SU-DHL-6 (cell line): ENCODE measurements at regions not wholly inside any gene's neighbourhood (a gene's known extent, or its start where the extent isn't known, plus 50 kb on each side); places are given as distances from the start of the nearest gene placed in this dataset.

Source experiments
- H2AFZ ChIP-seq: fragments of 200-600 bp; sonication (generic); 2 replicates; pipeline ENCODE4 v1.6.1; 2014; ENCODE audit warnings: low read depth, mild to moderate bottlenecking, moderate library complexity, mixed read lengths, antibody characterized with exemption, low read length; ENCODE audit not compliant: severe bottlenecking
- H3F3A ChIP-seq: fragments of 200-600 bp; shearing (Covaris generic); 2 replicates; pipeline ENCODE4 v1.6.0; 2016; ENCODE audit warnings: antibody characterized with exemption, mild to moderate bottlenecking; ENCODE audit not compliant: insufficient read depth
- H3K27ac ChIP-seq: fragments of 200-600 bp; sonication (generic); 2 replicates; pipeline ENCODE4 v1.5.1; 2016; ENCODE audit warnings: low read depth, mild to moderate bottlenecking, low read length, moderate library complexity, mixed read lengths
- H3K27me3 ChIP-seq: fragments of 200-600 bp; sonication (generic), shearing (Covaris generic); 2 replicates; pipeline ENCODE4 v1.6.0; 2014; ENCODE audit warnings: mild to moderate bottlenecking, low read length
- H3K36me3 ChIP-seq: fragments of 200-600 bp; sonication (generic); 2 replicates; pipeline ENCODE4 v1.6.1; 2014; ENCODE audit warnings: mild to moderate bottlenecking, low read length, mixed read lengths
- H3K4me2 ChIP-seq: fragments of 300-600, 200-600 bp; shearing (Covaris generic), sonication (generic); 2 replicates; pipeline ENCODE4 v1.6.0; 2014; ENCODE audit warnings: low read length, low read depth, mild to moderate bottlenecking; ENCODE audit not compliant: poor library complexity, severe bottlenecking
- H3K4me3 ChIP-seq: fragments of 200-600 bp; sonication (generic); 2 replicates; pipeline ENCODE4 v1.5.1; 2014; ENCODE audit warnings: antibody characterized with exemption, low read length, mild to moderate bottlenecking, mixed read lengths; ENCODE audit not compliant: insufficient read depth, poor library complexity, severe bottlenecking
- H3K79me2 ChIP-seq: fragments of 200-600 bp; sonication (generic); 2 replicates; pipeline ENCODE4 v1.6.1; 2014; ENCODE audit warnings: mild to moderate bottlenecking, low read length, moderate library complexity; ENCODE audit not compliant: insufficient read depth
- H3K9ac ChIP-seq: fragments of 200-600 bp; sonication (generic); 2 replicates; pipeline ENCODE4 v1.7.0; 2014; ENCODE audit warnings: mild to moderate bottlenecking, low read length
- H3K9me2 ChIP-seq: fragments of 200-600 bp; sonication (generic); replicated peaks from 2 replicates; pipeline ENCODE4 v1.6.1; 2014; ENCODE audit warnings: low read length; ENCODE audit not compliant: insufficient read depth
- H3K9me3 ChIP-seq: fragments of 200-600 bp; sonication (generic); 2 replicates; pipeline ENCODE4 v1.6.1; 2014; ENCODE audit warnings: low read length, mixed read lengths; ENCODE audit not compliant: insufficient read depth
- H4K20me1 ChIP-seq: fragments of 200-600 bp; sonication (generic); 2 replicates; pipeline ENCODE4 v1.6.1; 2014; ENCODE audit warnings: low read depth, mild to moderate bottlenecking, antibody characterized with exemption, low read length, moderate library complexity, mixed read lengths
- CTCF ChIP-seq: fragments of 200-600 bp; sonication (generic); IDR thresholded peaks from one replicate; pipeline ENCODE4 v1.5.1; 2017; ENCODE audit warnings: antibody characterized with exemption, mild to moderate bottlenecking, low read length, moderate library complexity; ENCODE audit not compliant: insufficient read depth, poor library complexity, severe bottlenecking
- EZH2phosphoT487 ChIP-seq: fragments of 200-600 bp; sonication (generic), shearing (Covaris generic); conservative IDR thresholded peaks from 2 replicates; pipeline ENCODE4 v1.6.1; 2018; ENCODE audit warnings: mild to moderate bottlenecking, antibody characterized with exemption, low read length, moderate library complexity, mixed read lengths

GRCh38 chr1:48052923-48053291 lies 55.7 kb upstream of the TRABD2B start:
- no peaks in the 10 kb centered on the region for H3F3A ChIP-seq
- no peak overlapping the region for H3K27ac ChIP-seq
- H3K9ac ChIP-seq, result no peak overlapping the region
- H3K4me3 ChIP-seq, result no peak overlapping the region
- H3K4me2 ChIP-seq, result no peak overlapping the region
- H3K9me2 ChIP-seq, result no peaks in the 10 kb centered on the region
- H3K36me3 ChIP-seq, result no peaks in the 10 kb centered on the region
- no peaks in the 10 kb centered on the region for H3K27me3 ChIP-seq
- H2AFZ ChIP-seq, result no peak overlapping the region
- TF ChIP-seq CTCF, result no peak
- TF ChIP-seq EZH2phosphoT487, result no peak
- no peaks in the 10 kb centered on the region for H3K9me3 ChIP-seq
- H4K20me1 ChIP-seq, result no peaks in the 10 kb centered on the region
- no peaks in the 10 kb centered on the region for H3K79me2 ChIP-seq

GRCh38 chr1:48051466-48052126 lies 54.4 kb upstream of the TRABD2B start:
- Histone ChIP-seq H3K36me3 (no peaks in the 10 kb centered on the region), H3K9me2 (no peaks in the 10 kb centered on the region), H3K9me3 (no peaks in the 10 kb centered on the region), H4K20me1 (no peaks in the 10 kb centered on the region), H3K27ac (no peak overlapping the region), H2AFZ (no peak overlapping the region), H3K4me2 (no peak overlapping the region), H3K4me3 (no peak overlapping the region), H3K79me2 (no peaks in the 10 kb centered on the region), H3K9ac (no peak overlapping the region), H3F3A (no peaks in the 10 kb centered on the region), H3K27me3 (no peaks in the 10 kb centered on the region)
- TF ChIP-seq CTCF (no peak), EZH2phosphoT487 (no peak)

DNA sequence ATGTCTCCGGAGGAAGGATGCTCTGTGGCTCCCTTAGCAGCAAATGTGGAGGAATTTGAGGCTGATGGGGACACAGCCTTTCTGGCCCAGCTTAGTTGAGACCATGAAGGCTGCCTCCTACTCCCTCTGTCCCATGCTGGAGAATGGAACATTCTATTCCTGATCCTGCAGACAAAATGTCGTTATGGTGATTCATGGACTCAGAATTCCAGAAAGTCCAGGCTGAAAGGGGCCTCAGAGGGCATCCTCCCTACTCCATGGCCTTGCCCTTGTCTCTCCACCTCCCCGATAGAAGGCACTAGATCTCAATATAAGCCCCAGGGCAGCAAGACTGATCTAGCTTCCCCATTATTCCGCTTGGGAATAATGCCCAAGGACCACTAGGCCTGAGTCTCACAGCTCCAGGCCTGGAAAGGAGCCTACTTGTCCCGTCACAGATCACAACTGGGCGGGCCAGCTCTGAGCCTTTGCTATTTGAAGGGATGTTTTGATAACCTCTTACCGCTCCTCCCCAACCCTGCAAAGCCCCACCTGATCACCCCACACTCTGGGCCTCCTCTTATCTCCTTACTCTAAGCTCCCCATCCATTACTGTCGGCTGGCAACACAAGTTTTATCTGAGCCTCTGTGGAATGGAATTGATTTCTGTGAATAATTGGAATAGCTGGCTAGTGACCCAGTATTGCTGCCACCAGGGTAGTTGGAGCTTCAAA lies 52.8 kb upstream of the TRABD2B start:
- Histone ChIP-seq H3K4me2 (no peak overlapping the region), H4K20me1 (no peaks in the 10 kb centered on the region), H3K4me3 (no peak overlapping the region), H2AFZ (no peak overlapping the region), H3K9ac (no peak overlapping the region), H3K27me3 (no peaks in the 10 kb centered on the region), H3K9me2 (no peaks in the 10 kb centered on the region), H3K79me2 (no peaks in the 10 kb centered on the region), H3K27ac (no peak overlapping the region), H3K9me3 (no peaks in the 10 kb centered on the region), H3K36me3 (no peaks in the 10 kb centered on the region), H3F3A (no peaks in the 10 kb centered on the region)
- TF ChIP-seq CTCF (no peak), EZH2phosphoT487 (no peak)
